ENCODE measurements at regions not wholly inside any gene's neighbourhood (a gene's known extent, or its start where the extent isn't known, plus 50 kb on each side); places are given as distances from the start of the nearest gene placed in this dataset.

- DNase-seq: no peak
These were observed 115.4 kb upstream of the STXBP5 start for GRCh38 chr6:147088861-147089260.

- DNase-seq: no peak
These were observed 108.9 kb upstream of the STXBP5 start for GRCh38 chr6:147095316-147095715.

- no peak for DNase-seq
These were observed 104.2 kb upstream of the STXBP5 start for GRCh38 chr6:147099974-147100373.

- no peak for DNase-seq
These were observed 101.2 kb upstream of the STXBP5 start for GRCh38 chr6:147103007-147103406.

GRCh38 chr6:147103694-147104093 lies 100.5 kb upstream of the STXBP5 start:
- DNase-seq: no peak

GRCh38 chr6:147105786-147106185 lies 98.4 kb upstream of the STXBP5 start:
- no peak for DNase-seq

GRCh38 chr6:147106759-147107401 lies 97.3 kb upstream of the STXBP5 start:
- no peak for DNase-seq

- DNase-seq: no peak
These were observed 95.8 kb upstream of the STXBP5 start for GRCh38 chr6:147108259-147108910.

GRCh38 chr6:147109707-147110106 lies 94.5 kb upstream of the STXBP5 start:
- DNase-seq: no peak

- DNase-seq: no peak
These were observed 88.2 kb upstream of the STXBP5 start for GRCh38 chr6:147116056-147116455.

GRCh38 chr6:147117011-147117410 lies 87.2 kb upstream of the STXBP5 start:
- DNase-seq: no peak

GRCh38 chr6:147117580-147117979 lies 86.6 kb upstream of the STXBP5 start:
- DNase-seq: no peak

GRCh38 chr6:147119310-147119709 lies 84.9 kb upstream of the STXBP5 start:
- no peak for DNase-seq

GRCh38 chr6:147122823-147123222 lies 81.4 kb upstream of the STXBP5 start:
- DNase-seq: no peak

- DNase-seq: no peak
These were observed 77.6 kb upstream of the STXBP5 start for GRCh38 chr6:147126618-147127022.

- DNase-seq: no peak
These were observed 76.6 kb upstream of the STXBP5 start for GRCh38 chr6:147127587-147127986.

- DNase-seq: no peak
These were observed 76.2 kb upstream of the STXBP5 start for GRCh38 chr6:147128056-147128455.

GRCh38 chr6:147131532-147132128 lies 72.6 kb upstream of the STXBP5 start:
- DNase-seq: no peak

GRCh38 chr6:147132889-147133288 lies 71.3 kb upstream of the STXBP5 start:
- no peak for DNase-seq

GRCh38 chr6:147133669-147134068 lies 70.5 kb upstream of the STXBP5 start:
- DNase-seq: no peak

GRCh38 chr6:147135211-147135681 lies 69.0 kb upstream of the STXBP5 start:
- DNase-seq: no peak

- DNase-seq: no peak
These were observed 68.2 kb upstream of the STXBP5 start for GRCh38 chr6:147136057-147136456.

GRCh38 chr6:147137986-147138385 lies 66.2 kb upstream of the STXBP5 start:
- DNase-seq: no peak

GRCh38 chr6:147138835-147139234 lies 65.4 kb upstream of the STXBP5 start:
- no peak for DNase-seq
